ENCODE measurements at regions not wholly inside any gene's neighbourhood (a gene's known extent, or its start where the extent isn't known, plus 50 kb on each side); places are given as distances from the start of the nearest gene placed in this dataset.

DNA sequence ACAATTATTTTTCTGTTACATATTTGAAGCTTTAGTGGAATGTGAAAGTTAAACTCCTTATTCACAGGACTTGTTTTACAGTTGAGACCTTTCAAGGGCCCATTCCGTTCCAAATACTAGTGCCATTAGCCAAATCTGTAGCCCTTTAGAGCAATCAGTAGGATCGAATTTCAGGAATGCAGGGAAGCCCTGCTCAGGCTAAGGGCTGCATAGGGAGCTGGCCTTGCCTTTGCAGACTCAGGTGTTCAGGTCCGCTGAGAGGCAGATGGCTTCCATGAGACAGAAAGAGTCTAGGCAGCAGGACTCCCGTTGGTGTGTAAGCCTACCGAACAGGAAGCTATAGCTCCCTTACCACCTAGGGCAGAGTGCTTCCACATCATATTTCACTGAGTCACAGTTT lies 150.1 kb upstream of the SLC27A6 start:
- no TSS peak for BruUV-seq (replicated peaks)
- Histone ChIP-seq H3K36me3 (replicated peaks in 1 of 2; ENCODE audit: control insufficient read depth in 1 of 2, insufficient read depth in 2 of 2, low read length in 2 of 2) (no peaks in the 10 kb centered on the region), H3K9ac (ENCODE audit: insufficient read depth, low read depth, low read length) (no peak overlapping the region), H3K27ac (ENCODE audit: extremely low read length, insufficient read depth, low read length) (no peak overlapping the region), H3K4me3 (replicated peaks in 1 of 3; ENCODE audit: insufficient read depth in 1 of 3, low read depth in 2 of 3, low read length in 3 of 3) (no peak overlapping the region), H3K79me2 (ENCODE audit: insufficient read depth, low read length) (no peaks in the 10 kb centered on the region), H3K27me3 (ENCODE audit: control insufficient read depth in 1 of 2, insufficient read depth in 2 of 2, low read length in 2 of 2) (no peaks in the 10 kb centered on the region), H3K9me3 (ENCODE audit: low read length) (peaks cover 23% of the 10 kb centered on the region), H4K20me1 (ENCODE audit: insufficient read depth, low read length) (no peaks in the 10 kb centered on the region), H3K4me1 (ENCODE audit: insufficient read depth, low read length) (no peaks in the 10 kb centered on the region), H3K4me2 (ENCODE audit: low read depth, low read length) (no peak overlapping the region), H2AFZ (ENCODE audit: low read length) (no peak overlapping the region)
- in situ Hi-C loops (cut with HindIII; ENCODE audit: extremely low pct_ligation_motif_present, low pct_unique_long_range_greater_than_20kb) (no loop called here), intact Hi-C loops (cut with micrococcal nuclease; ENCODE audit: unreplicated experiment) (no loop called here)
- no peak for ATAC-seq
- ChIA-PET CTCF (ENCODE audit: low intra/inter-chr PET ratio, low total read pairs) (no interaction called here), POLR2A (no interaction called here)
- no peak for TF ChIP-seq DPF2 (CRISPR knock-in tag; IDR thresholded peaks at IDR 0.05; ENCODE audit: borderline replicate concordance, low read depth)
- no peak for TF ChIP-seq BHLHE40 (IDR thresholded peaks at IDR 0.05; ENCODE audit: low read length)
- no peak for TF ChIP-seq SSRP1 (CRISPR knock-in tag; IDR thresholded peaks at IDR 0.05)
- TF ChIP-seq, protein P1, sequence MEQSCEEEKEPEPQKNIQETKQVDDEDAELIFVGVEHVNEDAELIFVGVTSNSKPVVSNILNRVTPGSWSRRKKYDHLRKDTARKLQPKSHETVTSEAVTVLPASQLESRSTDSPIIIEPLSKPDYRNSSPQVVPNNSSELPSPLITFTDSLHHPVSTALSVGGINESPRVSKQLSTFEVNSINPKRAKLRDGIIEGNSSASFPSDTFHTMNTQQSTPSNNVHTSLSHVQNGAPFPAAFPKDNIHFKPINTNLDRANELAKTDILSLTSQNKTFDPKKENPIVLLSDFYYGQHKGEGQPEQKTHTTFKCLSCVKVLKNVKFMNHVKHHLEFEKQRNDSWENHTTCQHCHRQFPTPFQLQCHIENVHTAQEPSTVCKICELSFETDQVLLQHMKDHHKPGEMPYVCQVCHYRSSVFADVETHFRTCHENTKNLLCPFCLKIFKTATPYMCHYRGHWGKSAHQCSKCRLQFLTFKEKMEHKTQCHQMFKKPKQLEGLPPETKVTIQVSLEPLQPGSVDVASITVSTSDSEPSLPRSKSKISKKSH (CRISPR knock-in tag; IDR thresholded peaks at IDR 0.05; ENCODE audit: borderline replicate concordance) = no peak
- TF ChIP-seq, protein P2, sequence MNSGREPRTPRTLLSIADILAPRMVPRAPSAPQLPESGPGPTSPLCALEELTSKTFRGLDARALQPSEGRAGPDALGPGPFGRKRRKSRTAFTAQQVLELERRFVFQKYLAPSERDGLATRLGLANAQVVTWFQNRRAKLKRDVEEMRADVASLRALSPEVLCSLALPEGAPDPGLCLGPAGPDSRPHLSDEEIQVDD (CRISPR knock-in tag; IDR thresholded peaks at IDR 0.05; ENCODE audit: borderline replicate concordance) = no peak
- no peak for TF ChIP-seq MYC (CRISPR knock-in tag; IDR thresholded peaks at IDR 0.05; ENCODE audit: borderline replicate concordance)
- no peak for FAIRE-seq
- 0% methylated on average over 2 of the region's 5 CpGs for WGBS (ENCODE audit: low lambda C conversion rate)
- no peak for DNase-seq (ENCODE audit: low spot score)

DNA sequence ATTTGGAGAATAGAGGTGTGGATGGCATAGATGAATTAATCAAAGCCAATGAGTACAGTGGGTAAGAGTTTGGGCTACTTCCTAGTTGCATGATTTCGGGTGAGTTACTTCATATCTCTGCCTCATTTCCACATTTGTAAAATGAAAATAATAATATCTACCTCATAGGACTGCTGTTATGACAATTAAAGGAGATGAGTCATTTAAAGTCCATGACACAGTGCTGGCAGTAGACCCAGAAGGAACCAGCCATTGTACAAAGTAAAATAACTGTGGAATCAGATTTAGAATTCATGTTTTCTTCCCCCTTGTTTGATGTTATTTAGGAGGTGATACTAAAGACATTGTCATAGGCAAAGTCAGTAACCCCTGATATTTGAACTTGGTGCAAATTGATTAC lies 139.5 kb upstream of the SLC27A6 start:
- no TSS peak for BruUV-seq (replicated peaks)
- TF ChIP-seq TBX2 (CRISPR knock-in tag; IDR thresholded peaks at IDR 0.05; ENCODE audit: borderline replicate concordance) = no peak
- TF ChIP-seq, protein P3, sequence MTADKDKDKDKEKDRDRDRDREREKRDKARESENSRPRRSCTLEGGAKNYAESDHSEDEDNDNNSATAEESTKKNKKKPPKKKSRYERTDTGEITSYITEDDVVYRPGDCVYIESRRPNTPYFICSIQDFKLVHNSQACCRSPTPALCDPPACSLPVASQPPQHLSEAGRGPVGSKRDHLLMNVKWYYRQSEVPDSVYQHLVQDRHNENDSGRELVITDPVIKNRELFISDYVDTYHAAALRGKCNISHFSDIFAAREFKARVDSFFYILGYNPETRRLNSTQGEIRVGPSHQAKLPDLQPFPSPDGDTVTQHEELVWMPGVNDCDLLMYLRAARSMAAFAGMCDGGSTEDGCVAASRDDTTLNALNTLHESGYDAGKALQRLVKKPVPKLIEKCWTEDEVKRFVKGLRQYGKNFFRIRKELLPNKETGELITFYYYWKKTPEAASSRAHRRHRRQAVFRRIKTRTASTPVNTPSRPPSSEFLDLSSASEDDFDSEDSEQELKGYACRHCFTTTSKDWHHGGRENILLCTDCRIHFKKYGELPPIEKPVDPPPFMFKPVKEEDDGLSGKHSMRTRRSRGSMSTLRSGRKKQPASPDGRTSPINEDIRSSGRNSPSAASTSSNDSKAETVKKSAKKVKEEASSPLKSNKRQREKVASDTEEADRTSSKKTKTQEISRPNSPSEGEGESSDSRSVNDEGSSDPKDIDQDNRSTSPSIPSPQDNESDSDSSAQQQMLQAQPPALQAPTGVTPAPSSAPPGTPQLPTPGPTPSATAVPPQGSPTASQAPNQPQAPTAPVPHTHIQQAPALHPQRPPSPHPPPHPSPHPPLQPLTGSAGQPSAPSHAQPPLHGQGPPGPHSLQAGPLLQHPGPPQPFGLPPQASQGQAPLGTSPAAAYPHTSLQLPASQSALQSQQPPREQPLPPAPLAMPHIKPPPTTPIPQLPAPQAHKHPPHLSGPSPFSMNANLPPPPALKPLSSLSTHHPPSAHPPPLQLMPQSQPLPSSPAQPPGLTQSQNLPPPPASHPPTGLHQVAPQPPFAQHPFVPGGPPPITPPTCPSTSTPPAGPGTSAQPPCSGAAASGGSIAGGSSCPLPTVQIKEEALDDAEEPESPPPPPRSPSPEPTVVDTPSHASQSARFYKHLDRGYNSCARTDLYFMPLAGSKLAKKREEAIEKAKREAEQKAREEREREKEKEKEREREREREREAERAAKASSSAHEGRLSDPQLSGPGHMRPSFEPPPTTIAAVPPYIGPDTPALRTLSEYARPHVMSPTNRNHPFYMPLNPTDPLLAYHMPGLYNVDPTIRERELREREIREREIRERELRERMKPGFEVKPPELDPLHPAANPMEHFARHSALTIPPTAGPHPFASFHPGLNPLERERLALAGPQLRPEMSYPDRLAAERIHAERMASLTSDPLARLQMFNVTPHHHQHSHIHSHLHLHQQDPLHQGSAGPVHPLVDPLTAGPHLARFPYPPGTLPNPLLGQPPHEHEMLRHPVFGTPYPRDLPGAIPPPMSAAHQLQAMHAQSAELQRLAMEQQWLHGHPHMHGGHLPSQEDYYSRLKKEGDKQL (CRISPR knock-in tag; IDR thresholded peaks at IDR 0.05; ENCODE audit: low read depth) = no peak
- no peak for TF ChIP-seq CBX5 (CRISPR knock-in tag; IDR thresholded peaks at IDR 0.05; ENCODE audit: borderline replicate concordance)
- TF ChIP-seq, protein P4, sequence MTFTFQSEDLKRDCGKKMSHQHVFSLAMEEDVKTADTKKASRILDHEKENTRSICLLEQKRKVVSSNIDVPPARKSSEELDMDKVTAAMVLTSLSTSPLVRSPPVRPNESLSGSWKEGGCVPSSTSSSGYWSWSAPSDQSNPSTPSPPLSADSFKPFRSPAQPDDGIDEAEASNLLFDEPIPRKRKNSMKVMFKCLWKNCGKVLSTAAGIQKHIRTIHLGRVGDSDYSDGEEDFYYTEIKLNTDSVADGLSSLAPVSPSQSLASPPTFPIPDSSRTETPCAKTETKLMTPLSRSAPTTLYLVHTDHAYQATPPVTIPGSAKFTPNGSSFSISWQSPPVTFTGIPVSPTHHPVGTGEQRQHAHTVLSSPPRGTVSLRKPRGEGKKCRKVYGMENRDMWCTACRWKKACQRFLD (CRISPR knock-in tag; IDR thresholded peaks at IDR 0.05; ENCODE audit: borderline replicate concordance) = no peak
- TF ChIP-seq SAP130 (CRISPR knock-in tag; IDR thresholded peaks at IDR 0.05; ENCODE audit: low read depth) = no peak

More for the DNA sequence above, 139.5 kb upstream of the SLC27A6 start:
- no peak overlapping the region for H3K27ac ChIP-seq (ENCODE audit: extremely low read length, insufficient read depth, low read length)
- DNase-seq (ENCODE audit: low spot score) = no peak
- no peak overlapping the region for H2AFZ ChIP-seq (ENCODE audit: low read length)
- WGBS (ENCODE audit: low lambda C conversion rate) = 0% methylated on average over 1 of the region's 1 CpG
- H3K36me3 ChIP-seq (replicated peaks in 1 of 2; ENCODE audit: control insufficient read depth in 1 of 2, insufficient read depth in 2 of 2, low read length in 2 of 2) = no peaks in the 10 kb centered on the region
- ChIA-PET POLR2A (no interaction called here), CTCF (ENCODE audit: low intra/inter-chr PET ratio, low total read pairs) (no interaction called here)
- no peaks in the 10 kb centered on the region for H3K27me3 ChIP-seq (ENCODE audit: control insufficient read depth in 1 of 2, insufficient read depth in 2 of 2, low read length in 2 of 2)
- H3K79me2 ChIP-seq (ENCODE audit: insufficient read depth, low read length) = no peaks in the 10 kb centered on the region
- no peaks in the 10 kb centered on the region for H4K20me1 ChIP-seq (ENCODE audit: insufficient read depth, low read length)
- no peak for ATAC-seq
- H3K9ac ChIP-seq (ENCODE audit: insufficient read depth, low read depth, low read length) = no peak overlapping the region
- H3K4me3 ChIP-seq (replicated peaks in 1 of 3; ENCODE audit: insufficient read depth in 1 of 3, low read depth in 2 of 3, low read length in 3 of 3) = no peak overlapping the region
- in situ Hi-C loops (cut with HindIII; ENCODE audit: extremely low pct_ligation_motif_present, low pct_unique_long_range_greater_than_20kb) (loop anchor here (25.0 kb wide), 1 partner anchor 614 kb away; no protein-coding TSS in a partner anchor), intact Hi-C loops (cut with micrococcal nuclease; ENCODE audit: unreplicated experiment) (no loop called here)
- no peaks in the 10 kb centered on the region for H3K4me1 ChIP-seq (ENCODE audit: insufficient read depth, low read length)
- H3K4me2 ChIP-seq (ENCODE audit: low read depth, low read length) = no peak overlapping the region
- peaks cover 13% of the 10 kb centered on the region for H3K9me3 ChIP-seq (ENCODE audit: low read length)
- FAIRE-seq = no peak

All from HepG2 (cell line).